GM23248 (cell line): ENCODE measurements at regions not wholly inside any gene's neighbourhood (a gene's known extent, or its start where the extent isn't known, plus 50 kb on each side); places are given as distances from the start of the nearest gene placed in this dataset.

ENCODE experiments used
- DNase-seq: peaks from one replicate; pipeline ENCODE4 v3.0.0-alpha.2; 2015
- H2AFZ ChIP-seq: fragments of 200-600 bp; sonication (generic); 2 replicates; pipeline ENCODE4 v1.6.1; 2016; ENCODE audit warnings: antibody characterized with exemption
- H3F3A ChIP-seq: fragments of 200-600 bp; sonication (generic); 2 replicates; pipeline ENCODE4 v1.6.1; 2016; ENCODE audit warnings: mild to moderate bottlenecking, antibody characterized with exemption, mixed run types; ENCODE audit not compliant: insufficient read depth
- H3K27ac ChIP-seq: fragments of 200-600 bp; sonication (generic); 2 replicates; pipeline ENCODE4 v1.5.1; 2016; ENCODE audit warnings: mild to moderate bottlenecking
- H3K27me3 ChIP-seq: fragments of 200-600 bp; sonication (generic); replicated peaks from 2 replicates; pipeline ENCODE4 v1.6.1; 2016; ENCODE audit warnings: mild to moderate bottlenecking; ENCODE audit not compliant: insufficient read depth
- H3K36me3 ChIP-seq: fragments of 200-600 bp; sonication (generic); 2 replicates; pipeline ENCODE4 v1.6.1; 2016; ENCODE audit warnings: low read depth, mild to moderate bottlenecking
- H3K4me1 ChIP-seq: fragments of 200-600 bp; sonication (generic); 2 replicates; pipeline ENCODE4 v1.6.1; 2016; ENCODE audit warnings: mild to moderate bottlenecking; ENCODE audit not compliant: insufficient read depth
- H3K4me2 ChIP-seq: fragments of 200-600 bp; sonication (generic); one replicate; pipeline ENCODE4 v1.6.1; 2016; ENCODE audit warnings: mild to moderate bottlenecking; ENCODE audit not compliant: unreplicated experiment
- H3K4me3 ChIP-seq: fragments of 200-600 bp; sonication (generic); 2 replicates; pipeline ENCODE4 v1.5.1; 2016; ENCODE audit warnings: mild to moderate bottlenecking
- H3K79me2 ChIP-seq: fragments of 200-600 bp; sonication (generic); 2 replicates; pipeline ENCODE4 v1.6.1; 2016; ENCODE audit warnings: mild to moderate bottlenecking; ENCODE audit not compliant: insufficient read depth
- H3K9ac ChIP-seq: fragments of 200-600 bp; sonication (generic); 2 replicates; pipeline ENCODE4 v1.6.1; 2016; ENCODE audit warnings: mild to moderate bottlenecking
- H3K9me2 ChIP-seq: fragments of 200-600 bp; sonication (generic); 2 replicates; pipeline ENCODE4 v1.6.1; 2016; ENCODE audit warnings: mixed run types, mild to moderate bottlenecking, moderate library complexity; ENCODE audit not compliant: insufficient read depth
- H3K9me3 ChIP-seq: fragments of 200-600 bp; sonication (generic); one replicate; pipeline ENCODE4 v1.6.1; 2017; ENCODE audit warnings: low read depth
- H4K20me1 ChIP-seq: fragments of 200-600 bp; sonication (generic); 2 replicates; pipeline ENCODE4 v1.6.0; 2016; ENCODE audit not compliant: insufficient read depth
- EZH2 ChIP-seq: fragments of 200-600 bp; sonication (generic); IDR thresholded peaks from 2 replicates; pipeline ENCODE4 v1.6.1; 2018; ENCODE audit warnings: antibody characterized with exemption, mild to moderate bottlenecking; ENCODE audit not compliant: insufficient read depth, poor library complexity, severe bottlenecking
- EZH2phosphoT487 ChIP-seq: fragments of 200-600 bp; sonication (generic); IDR thresholded peaks from 2 replicates; pipeline ENCODE4 v1.6.1; 2018; ENCODE audit warnings: antibody characterized with exemption, moderate library complexity, mild to moderate bottlenecking, low read depth; ENCODE audit not compliant: insufficient read depth
- WGBS, 2 experiments: methylation state at CpG; one replicate each; pipeline ENCODE4 v1.1.6; 2015 to 2017; ENCODE audit warnings: low lambda C conversion rate in 2 of 2, low coverage in 1 of 2; ENCODE audit errors: missing lambda C conversion rate in 2 of 2; 5-methylcytosine and 5-hydroxymethylcytosine counted together
- in situ Hi-C: fragments of 300-500 bp; cut with MboI; formaldehyde crosslinking; loops from 2 replicates; pipeline ENCODE4 v1.15.0; 2020

- in situ Hi-C loops, result no loop called here
- H3K36me3 ChIP-seq, result no peaks in the 10 kb centered on the region
- no peak for DNase-seq
- no peak overlapping the region for H3K27ac ChIP-seq
- no peak overlapping the region for H2AFZ ChIP-seq
- no peaks in the 10 kb centered on the region for H3K79me2 ChIP-seq
- peaks cover 28% of the 10 kb centered on the region for H3K27me3 ChIP-seq
- H3K9me3 ChIP-seq, result no peaks in the 10 kb centered on the region
- no peaks in the 10 kb centered on the region for H3K9me2 ChIP-seq
- H3K4me1 ChIP-seq, result no peaks in the 10 kb centered on the region
- no peak overlapping the region for H3K4me3 ChIP-seq
- TF ChIP-seq EZH2, result no peak
- TF ChIP-seq EZH2phosphoT487, result no peak
- 50 to 63% methylated on average over 7 of the region's 7 CpGs for WGBS, 2 experiments
- H3F3A ChIP-seq, result no peaks in the 10 kb centered on the region
- no peak overlapping the region for H3K9ac ChIP-seq
- H3K4me2 ChIP-seq, result no peak overlapping the region
- no peaks in the 10 kb centered on the region for H4K20me1 ChIP-seq
Observed at GRCh38 chr9:135286961-135287360, 192.6 kb upstream of the PPP1R26 start.

- Histone ChIP-seq H3K9ac (no peak overlapping the region), H3K4me3 (no peak overlapping the region), H4K20me1 (no peaks in the 10 kb centered on the region), H3K27ac (no peak overlapping the region), H3K4me2 (no peak overlapping the region), H2AFZ (no peak overlapping the region), H3K79me2 (no peaks in the 10 kb centered on the region), H3K4me1 (no peaks in the 10 kb centered on the region), H3K27me3 (peaks cover 22% of the 10 kb centered on the region; the same call in 1 of the 2 replicates), H3K9me2 (no peaks in the 10 kb centered on the region), H3K36me3 (no peaks in the 10 kb centered on the region), H3K9me3 (no peaks in the 10 kb centered on the region), H3F3A (no peaks in the 10 kb centered on the region)
- in situ Hi-C loops, result no loop called here
- DNase-seq, result no peak
- 64 to 70% methylated on average over 16 of the region's 16 CpGs for WGBS, 2 experiments
- TF ChIP-seq EZH2, result no peak
- TF ChIP-seq EZH2phosphoT487, result no peak
Observed at GRCh38 chr9:135287627-135288026, 192.0 kb upstream of the PPP1R26 start.

DNA sequence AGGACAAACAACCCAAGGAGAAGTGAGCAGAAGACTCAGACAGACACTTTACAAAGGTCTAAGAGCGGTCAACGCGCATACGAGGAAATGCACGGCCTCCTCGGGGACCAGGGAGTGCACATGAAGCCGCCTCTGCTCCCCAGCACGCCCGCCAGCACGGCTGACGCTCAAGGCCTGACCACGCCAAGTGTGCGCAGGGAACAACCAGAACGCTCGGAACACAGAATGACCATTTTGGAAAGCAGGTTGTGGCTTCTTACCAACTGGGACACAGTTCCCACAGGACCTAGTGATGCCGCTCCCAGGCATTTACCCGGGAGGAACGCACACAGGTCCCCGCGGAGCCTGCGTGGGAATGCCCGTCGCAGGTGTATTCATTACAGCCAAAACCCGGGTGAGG, 191.5 kb upstream of the PPP1R26 start:
- Histone ChIP-seq H3K27ac (no peak overlapping the region), H3K79me2 (no peaks in the 10 kb centered on the region), H2AFZ (no peak overlapping the region), H3K4me3 (no peak overlapping the region), H3F3A (no peaks in the 10 kb centered on the region), H3K36me3 (no peaks in the 10 kb centered on the region), H3K9me3 (no peaks in the 10 kb centered on the region), H3K9ac (no peak overlapping the region), H3K9me2 (no peaks in the 10 kb centered on the region), H3K27me3 (peaks cover 23% of the 10 kb centered on the region; the same call in 1 of the 2 replicates), H3K4me1 (no peaks in the 10 kb centered on the region), H3K4me2 (no peak overlapping the region), H4K20me1 (no peaks in the 10 kb centered on the region)
- in situ Hi-C loops, result no loop called here
- DNase-seq, result no peak
- TF ChIP-seq EZH2 (no peak), EZH2phosphoT487 (no peak)
- WGBS, 2 experiments, result 63 to 67% methylated on average over 24 of the region's 24 CpGs

- no peak overlapping the region for H3K4me3 ChIP-seq
- H3K27ac ChIP-seq, result no peak overlapping the region
- H3K36me3 ChIP-seq, result no peaks in the 10 kb centered on the region
- H3K4me1 ChIP-seq, result no peaks in the 10 kb centered on the region
- WGBS, 2 experiments, result 59 to 60% methylated on average over 17 of the region's 17 CpGs
- no peak overlapping the region for H3K4me2 ChIP-seq
- no peaks in the 10 kb centered on the region for H3F3A ChIP-seq
- H3K9ac ChIP-seq, result no peak overlapping the region
- no peak for DNase-seq
- in situ Hi-C loops, result no loop called here
- H3K79me2 ChIP-seq, result no peaks in the 10 kb centered on the region
- H3K9me3 ChIP-seq, result no peaks in the 10 kb centered on the region
- H4K20me1 ChIP-seq, result no peaks in the 10 kb centered on the region
- TF ChIP-seq EZH2, result no peak
- no peak for TF ChIP-seq EZH2phosphoT487
- no peaks in the 10 kb centered on the region for H3K9me2 ChIP-seq
- peaks cover 19% of the 10 kb centered on the region; the same call in 1 of the 2 replicates for H3K27me3 ChIP-seq
- no peak overlapping the region for H2AFZ ChIP-seq
Observed at GRCh38 chr9:135289081-135289491, 190.5 kb upstream of the PPP1R26 start.

GRCh38 chr9:135290086-135290485, 189.5 kb upstream of the PPP1R26 start:
- in situ Hi-C loops, result no loop called here

More at GRCh38 chr9:135290086-135290485, 189.5 kb upstream of the PPP1R26 start:
- Histone ChIP-seq H2AFZ (no peak overlapping the region), H3K9ac (no peak overlapping the region), H3K36me3 (no peaks in the 10 kb centered on the region), H3K27me3 (peaks cover 15% of the 10 kb centered on the region; the same call in 1 of the 2 replicates), H4K20me1 (no peaks in the 10 kb centered on the region), H3K27ac (no peak overlapping the region), H3K9me3 (no peaks in the 10 kb centered on the region), H3K4me2 (no peak overlapping the region), H3F3A (no peaks in the 10 kb centered on the region), H3K4me3 (no peak overlapping the region), H3K79me2 (no peaks in the 10 kb centered on the region), H3K9me2 (no peaks in the 10 kb centered on the region), H3K4me1 (no peaks in the 10 kb centered on the region)
- 43 to 58% methylated on average over 9 of the region's 9 CpGs for WGBS, 2 experiments
- DNase-seq, result no peak
- TF ChIP-seq EZH2phosphoT487, result no peak
- TF ChIP-seq EZH2, result no peak
